OCI-LY1 (cell line): ENCODE measurements at regions not wholly inside any gene's neighbourhood (a gene's known extent, or its start where the extent isn't known, plus 50 kb on each side); places are given as distances from the start of the nearest gene placed in this dataset.

ENCODE experiments used
- CTCF ChIP-seq: fragments of 200-600 bp; sonication (generic), shearing (Covaris generic); IDR thresholded peaks from 2 replicates; pipeline ENCODE4 v1.5.1; 2017; ENCODE audit warnings: mild to moderate bottlenecking, antibody characterized with exemption, low read length, moderate library complexity, mixed read lengths
- EZH2 ChIP-seq: fragments of 200-600 bp; sonication (generic), shearing (Covaris generic); IDR thresholded peaks from 2 replicates; pipeline ENCODE4 v1.8.0; 2017; ENCODE audit warnings: borderline replicate concordance, mixed run types, mild to moderate bottlenecking, antibody characterized with exemption, low read length, moderate library complexity, mixed read lengths

GRCh38 chr9:82790875-82791274 is 272.1 kb downstream of the RASEF start:
- TF ChIP-seq CTCF: no peak
- no peak for TF ChIP-seq EZH2
